Lower leg skin (tissue), 4 donors: ENCODE measurements at regions not wholly inside any gene's neighbourhood (a gene's known extent, or its start where the extent isn't known, plus 50 kb on each side); places are given as distances from the start of the nearest gene placed in this dataset.

Experiments
- DNase-seq, 2 donors: peaks; one replicate each; pipeline ENCODE4 v3.0.0-alpha.2; 2019; ENCODE audit warnings: low spot score in 2 of 2
- H3K4me3 ChIP-seq: fragments of 200-600 bp; sonication (generic); 2 replicates; pipeline ENCODE4 v1.5.1; 2017; ENCODE audit warnings: mild to moderate bottlenecking, low read depth; ENCODE audit not compliant: poor library complexity, severe bottlenecking
- POLR2A ChIP-seq, 2 donors: fragments of 450-650 bp; IDR thresholded peaks; one replicate each; pipeline ENCODE4 v1.6.1; 2016 to 2017; ENCODE audit warnings: antibody characterized with exemption in 2 of 2, mild to moderate bottlenecking in 1 of 2, moderate library complexity in 1 of 2
- WGBS, 2 donors: methylation state at CpG; one replicate each; pipeline ENCODE4 v1.1.5; 2018; 5-methylcytosine and 5-hydroxymethylcytosine counted together
- intact Hi-C: fragments of 100-400 bp; cut with DNase I; formaldehyde crosslinking; loops from one replicate; pipeline ENCODE4 v1.15.0; 2023; ENCODE audit warnings: low total_unique reads
- TF ChIP-seq, protein P1 (sequence below), 3 donors: fragments of 450-650 bp; IDR thresholded peaks; one replicate each; pipeline ENCODE4 v1.5.1; 2016; ENCODE audit warnings: antibody characterized with exemption in 3 of 3, mild to moderate bottlenecking in 3 of 3, moderate library complexity in 2 of 3

DNA sequence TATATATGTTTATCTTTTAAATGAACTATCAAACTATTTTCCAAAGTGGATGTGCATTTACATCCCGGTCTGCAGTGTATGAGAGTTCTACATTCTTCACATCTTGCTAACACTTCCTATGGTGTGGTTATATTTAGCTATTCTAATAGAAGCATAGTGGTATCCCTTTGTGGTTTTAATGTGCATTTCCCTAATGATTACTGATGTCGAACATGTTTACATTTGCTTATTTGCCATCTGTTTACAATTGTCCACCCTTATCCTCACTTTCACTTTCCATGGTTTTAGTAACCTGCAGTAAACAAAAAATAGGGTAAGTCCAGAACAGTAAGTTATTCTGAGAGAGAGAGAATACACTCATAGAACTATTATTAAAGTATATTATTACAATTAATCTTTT lies 360.5 kb upstream of the NAALADL2 start:
- WGBS, 2 donors, result 43 to 52% methylated on average over 2 of the region's 2 CpGs
- H3K4me3 ChIP-seq, result no peak overlapping the region
- intact Hi-C loops, result no loop called here
- TF ChIP-seq, protein P1, sequence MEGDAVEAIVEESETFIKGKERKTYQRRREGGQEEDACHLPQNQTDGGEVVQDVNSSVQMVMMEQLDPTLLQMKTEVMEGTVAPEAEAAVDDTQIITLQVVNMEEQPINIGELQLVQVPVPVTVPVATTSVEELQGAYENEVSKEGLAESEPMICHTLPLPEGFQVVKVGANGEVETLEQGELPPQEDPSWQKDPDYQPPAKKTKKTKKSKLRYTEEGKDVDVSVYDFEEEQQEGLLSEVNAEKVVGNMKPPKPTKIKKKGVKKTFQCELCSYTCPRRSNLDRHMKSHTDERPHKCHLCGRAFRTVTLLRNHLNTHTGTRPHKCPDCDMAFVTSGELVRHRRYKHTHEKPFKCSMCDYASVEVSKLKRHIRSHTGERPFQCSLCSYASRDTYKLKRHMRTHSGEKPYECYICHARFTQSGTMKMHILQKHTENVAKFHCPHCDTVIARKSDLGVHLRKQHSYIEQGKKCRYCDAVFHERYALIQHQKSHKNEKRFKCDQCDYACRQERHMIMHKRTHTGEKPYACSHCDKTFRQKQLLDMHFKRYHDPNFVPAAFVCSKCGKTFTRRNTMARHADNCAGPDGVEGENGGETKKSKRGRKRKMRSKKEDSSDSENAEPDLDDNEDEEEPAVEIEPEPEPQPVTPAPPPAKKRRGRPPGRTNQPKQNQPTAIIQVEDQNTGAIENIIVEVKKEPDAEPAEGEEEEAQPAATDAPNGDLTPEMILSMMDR (IDR thresholded peaks at IDR 0.05), result no peak
- TF ChIP-seq POLR2A (IDR thresholded peaks at IDR 0.05), result no peak
- DNase-seq, result no peak

DNA sequence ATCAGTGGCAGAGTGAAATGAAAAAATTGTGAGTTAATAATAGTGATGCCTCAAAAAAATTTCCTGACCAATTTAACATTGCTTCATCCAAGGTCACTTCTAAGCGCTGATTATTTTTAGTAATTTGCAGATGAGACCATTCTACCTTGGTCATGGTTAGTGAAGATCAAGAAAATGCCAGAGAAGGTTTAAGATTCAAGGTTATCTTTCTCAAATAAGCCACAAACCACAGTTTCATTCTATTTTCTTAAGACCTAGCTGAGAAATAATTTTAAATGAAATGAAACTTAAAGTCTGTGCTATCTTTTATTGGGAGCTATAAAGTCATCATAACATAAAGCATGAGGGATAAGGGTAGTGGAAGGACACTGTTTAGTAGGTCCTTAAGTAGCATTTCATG lies 353.9 kb upstream of the NAALADL2 start:
- 85 to 94% methylated on average over 1 of the region's 1 CpG for WGBS, 2 donors
- no peak overlapping the region for H3K4me3 ChIP-seq
- no peak for DNase-seq
- intact Hi-C loops, result no loop called here
- no peak for TF ChIP-seq POLR2A (IDR thresholded peaks at IDR 0.05)
- TF ChIP-seq, protein P1 (IDR thresholded peaks at IDR 0.05), result no peak

DNA sequence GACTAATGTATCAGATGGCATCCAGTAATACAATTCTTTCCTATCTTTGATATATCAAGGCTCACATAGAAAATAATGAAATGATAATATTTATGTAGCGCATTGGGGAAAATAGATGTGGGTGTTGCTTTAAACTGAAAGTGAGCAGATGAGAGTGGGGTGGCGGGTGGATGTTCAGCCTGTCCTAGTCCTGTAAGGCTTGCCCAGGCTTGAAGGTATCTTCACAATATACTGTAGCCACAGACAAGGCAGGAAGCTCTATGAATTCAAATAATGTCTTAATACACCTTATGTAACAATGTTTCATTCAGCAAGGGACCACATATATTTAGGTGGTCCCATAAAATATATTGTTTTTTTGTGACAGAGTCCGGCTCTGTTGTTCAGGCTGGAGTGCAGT lies 334.9 kb upstream of the NAALADL2 start:
- intact Hi-C loops, result no loop called here
- TF ChIP-seq, protein P1 (IDR thresholded peaks at IDR 0.05), result no peak
- TF ChIP-seq POLR2A (IDR thresholded peaks at IDR 0.05), result no peak
- H3K4me3 ChIP-seq, result no peak overlapping the region
- DNase-seq, result no peak
- WGBS, 2 donors, result 88 to 91% methylated on average over 3 of the region's 3 CpGs

DNA sequence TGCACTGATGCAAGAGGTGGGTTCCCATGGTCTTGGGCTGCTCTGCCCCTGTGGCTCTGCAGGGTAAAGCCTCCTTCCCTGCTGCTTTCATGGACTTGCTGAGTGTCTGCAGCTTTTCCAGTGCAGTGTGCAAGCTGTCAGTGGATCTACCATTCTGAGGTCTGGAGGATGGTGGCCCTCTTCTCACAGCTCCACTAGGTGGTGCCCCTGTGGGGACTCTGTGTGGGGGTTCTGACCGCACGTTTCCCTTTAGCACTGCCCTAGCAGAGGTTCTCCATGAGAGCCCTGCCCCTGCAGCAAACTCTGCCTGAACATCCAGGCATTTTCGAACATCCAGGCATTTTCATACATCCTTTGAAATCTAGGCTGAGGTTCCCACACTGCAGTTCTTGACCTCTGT lies 329.8 kb upstream of the NAALADL2 start:
- intact Hi-C loops, result no loop called here
- DNase-seq, result no peak
- no peak overlapping the region for H3K4me3 ChIP-seq
- no peak for TF ChIP-seq POLR2A (IDR thresholded peaks at IDR 0.05)
- TF ChIP-seq, protein P1 (IDR thresholded peaks at IDR 0.05), result no peak
- 90% methylated on average over 3 of the region's 3 CpGs for WGBS, 2 donors

DNA sequence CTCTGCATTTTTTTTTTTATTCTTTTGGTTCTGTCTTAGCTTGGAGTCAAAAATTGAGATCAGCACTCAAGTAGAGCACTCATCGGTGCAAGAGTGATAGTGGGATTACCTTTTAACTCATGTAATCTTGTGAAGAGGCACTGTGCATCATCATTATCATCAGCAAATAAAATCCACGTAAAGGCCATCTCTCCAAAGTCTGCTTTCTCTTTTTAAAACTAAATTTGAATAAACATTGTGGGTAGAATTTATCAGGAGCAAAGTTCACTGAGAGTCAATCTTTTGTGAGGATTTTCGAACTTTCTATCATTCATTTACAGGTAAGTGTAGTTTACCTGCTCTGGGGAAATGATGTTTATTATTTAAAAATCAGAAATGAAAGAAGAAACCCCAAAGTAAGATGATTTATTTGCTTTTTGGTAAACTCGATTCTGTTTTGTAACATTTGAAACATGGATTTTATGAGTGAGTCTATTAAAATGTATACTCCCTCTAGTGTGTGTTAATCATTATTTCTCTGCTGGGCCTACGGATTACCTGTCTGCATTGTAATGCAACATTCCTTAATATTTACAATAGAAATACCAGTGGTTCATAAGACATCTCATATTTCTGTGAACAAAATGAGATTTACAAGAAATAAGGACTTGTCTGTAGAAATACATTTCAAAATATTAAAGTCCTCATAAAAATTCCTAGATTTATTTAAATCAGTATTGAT lies 327.7 kb upstream of the NAALADL2 start:
- WGBS, 2 donors, result 89 to 90% methylated on average over 5 of the region's 5 CpGs
- H3K4me3 ChIP-seq, result no peak overlapping the region
- TF ChIP-seq POLR2A (IDR thresholded peaks at IDR 0.05), result no peak
- TF ChIP-seq, protein P1 (IDR thresholded peaks at IDR 0.05), result no peak
- intact Hi-C loops, result no loop called here
- no peak for DNase-seq

DNA sequence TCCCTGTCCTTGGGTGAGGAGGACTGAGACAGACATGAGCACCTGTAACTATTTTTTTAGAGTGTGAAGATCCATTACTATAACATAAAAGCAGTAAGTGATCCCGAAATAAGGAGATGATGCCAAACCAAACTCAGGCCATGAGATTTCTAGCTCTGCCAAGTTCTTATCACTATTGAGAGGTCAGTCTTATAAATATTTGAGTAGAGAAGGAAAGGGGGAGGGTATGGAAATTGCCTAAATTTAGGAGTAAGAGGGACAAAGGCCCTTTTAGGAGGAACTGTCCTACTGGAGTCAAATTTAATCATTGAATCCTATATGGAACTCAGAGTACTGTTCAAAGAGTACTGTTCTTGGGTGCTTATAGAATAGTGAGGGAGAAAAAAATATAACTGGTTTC lies 326.9 kb upstream of the NAALADL2 start:
- WGBS, 2 donors, result 91 to 93% methylated on average over 1 of the region's 1 CpG

More for the DNA sequence above, 326.9 kb upstream of the NAALADL2 start:
- no peak for DNase-seq
- no peak overlapping the region for H3K4me3 ChIP-seq
- no peak for TF ChIP-seq POLR2A (IDR thresholded peaks at IDR 0.05)
- intact Hi-C loops, result no loop called here
